H9 (cell line): ENCODE measurements at regions not wholly inside any gene's neighbourhood (a gene's known extent, or its start where the extent isn't known, plus 50 kb on each side); places are given as distances from the start of the nearest gene placed in this dataset.

ENCODE experiments used
- DNase-seq: peaks from one replicate; pipeline ENCODE4 v3.0.0-alpha.2; 2017
- H2AFZ ChIP-seq: one replicate; pipeline ENCODE4 v1.6.1; 2013; ENCODE audit warnings: mild to moderate bottlenecking, low read length, control low read depth, moderate library complexity
- H2AK5ac ChIP-seq: 2 replicates; pipeline ENCODE4 v1.6.1; 2013; ENCODE audit warnings: low read length, control low read depth, mixed read lengths; ENCODE audit not compliant: insufficient read length
- H2BK120ac ChIP-seq: one replicate; pipeline ENCODE4 v1.6.1; 2013; ENCODE audit warnings: low read depth, mild to moderate bottlenecking, low read length, control low read depth, inconsistent platforms; ENCODE audit not compliant: poor library complexity, severe bottlenecking
- H2BK12ac ChIP-seq: 2 replicates; pipeline ENCODE4 v1.6.1; 2013; ENCODE audit warnings: low read length, control low read depth, mixed read lengths, low read depth; ENCODE audit not compliant: insufficient read length
- H2BK15ac ChIP-seq: 2 replicates; pipeline ENCODE4 v1.6.1; 2013; ENCODE audit warnings: low read depth, low read length, control low read depth
- H2BK20ac ChIP-seq: one replicate; pipeline ENCODE4 v1.6.1; 2013; ENCODE audit warnings: low read depth, mild to moderate bottlenecking, low read length, control low read depth, inconsistent platforms; ENCODE audit not compliant: poor library complexity, severe bottlenecking
- H2BK5ac ChIP-seq: 2 replicates; pipeline ENCODE4 v1.6.1; 2013; ENCODE audit warnings: low read length, control low read depth, mixed read lengths; ENCODE audit not compliant: insufficient read length
- H3K14ac ChIP-seq: 2 replicates; pipeline ENCODE4 v1.6.1; 2013; ENCODE audit warnings: low read length, control low read depth; ENCODE audit not compliant: insufficient read depth
- H3K18ac ChIP-seq: 2 replicates; pipeline ENCODE4 v1.6.1; 2013; ENCODE audit warnings: low read depth, mild to moderate bottlenecking, mixed read lengths, low read length, control low read depth; ENCODE audit not compliant: insufficient read length
- H3K23ac ChIP-seq: 2 replicates; pipeline ENCODE4 v1.6.1; 2013; ENCODE audit warnings: low read length, control low read depth, mixed read lengths, low read depth; ENCODE audit not compliant: insufficient read length
- H3K23me2 ChIP-seq: 2 replicates; pipeline ENCODE4 v1.6.1; 2013; ENCODE audit warnings: low read depth, mild to moderate bottlenecking, mixed read lengths, low read length, control low read depth; ENCODE audit not compliant: insufficient read length, poor library complexity, severe bottlenecking
- H3K27ac ChIP-seq: 2 replicates; pipeline ENCODE4 v1.5.1; 2013; ENCODE audit warnings: low read length, control low read depth, mixed read lengths, low read depth; ENCODE audit not compliant: insufficient read length
- H3K27me3 ChIP-seq: 2 replicates; pipeline ENCODE4 v1.6.1; 2013; ENCODE audit warnings: low read length, control low read depth, inconsistent platforms; ENCODE audit not compliant: insufficient read depth
- H3K4ac ChIP-seq: 2 replicates; pipeline ENCODE4 v1.6.1; 2013; ENCODE audit warnings: low read depth, mild to moderate bottlenecking, control low read depth, inconsistent platforms, low read length, moderate library complexity
- H3K4me1 ChIP-seq: 2 replicates; pipeline ENCODE4 v1.6.1; 2013; ENCODE audit warnings: low read length, control low read depth, inconsistent platforms; ENCODE audit not compliant: insufficient read depth
- H3K4me2 ChIP-seq: 2 replicates; pipeline ENCODE4 v1.6.1; 2013; ENCODE audit warnings: low read length, control low read depth, mixed read lengths; ENCODE audit not compliant: insufficient read length, insufficient read depth
- H3K56ac ChIP-seq: 2 replicates; pipeline ENCODE4 v1.6.1; 2013; ENCODE audit warnings: low read depth, mild to moderate bottlenecking, mixed read lengths, low read length, control low read depth; ENCODE audit not compliant: insufficient read length
- H3K79me1 ChIP-seq: 2 replicates; pipeline ENCODE4 v1.6.1; 2013; ENCODE audit warnings: low read depth, mild to moderate bottlenecking, moderate library complexity, low read length, control low read depth, inconsistent platforms; ENCODE audit not compliant: insufficient read depth, poor library complexity, severe bottlenecking
- H3K79me2 ChIP-seq: 2 replicates; pipeline ENCODE4 v1.6.1; 2013; ENCODE audit warnings: low read length, control low read depth, inconsistent platforms; ENCODE audit not compliant: insufficient read depth
- H3K9ac ChIP-seq: 2 replicates; pipeline ENCODE4 v1.6.1; 2013; ENCODE audit warnings: low read length, control low read depth, mixed read lengths; ENCODE audit not compliant: insufficient read length; ENCODE audit errors: extremely low read depth
- H3K9me3 ChIP-seq: one replicate; pipeline ENCODE4 v1.6.1; 2013; ENCODE audit warnings: low read depth, low read length, inconsistent platforms; ENCODE audit not compliant: control insufficient read depth
- H3T11ph ChIP-seq: one replicate; pipeline ENCODE4 v1.6.1; 2013; ENCODE audit warnings: mild to moderate bottlenecking, low read length, control low read depth, inconsistent platforms
- H4K20me1 ChIP-seq: one replicate; pipeline ENCODE4 v1.6.1; 2013; ENCODE audit not compliant: control insufficient read depth, insufficient read length, insufficient read depth
- H4K5ac ChIP-seq: 2 replicates; pipeline ENCODE4 v1.6.1; 2013; ENCODE audit warnings: low read depth, mild to moderate bottlenecking, mixed read lengths, low read length, control low read depth; ENCODE audit not compliant: insufficient read length
- H4K8ac ChIP-seq: replicated peaks from 2 replicates; pipeline ENCODE4 v1.6.1; 2013; ENCODE audit warnings: low read length, control low read depth, mixed read lengths, low read depth; ENCODE audit not compliant: insufficient read length
- H4K91ac ChIP-seq: 2 replicates; pipeline ENCODE4 v1.6.1; 2013; ENCODE audit warnings: low read depth, mild to moderate bottlenecking, moderate library complexity, mixed read lengths, low read length, control low read depth; ENCODE audit not compliant: insufficient read length
- H3K27ac Mint-ChIP-seq, 3 experiments: 2 replicates in 2 of 3; 3 replicates in 1 of 3; pipeline ENCODE4 v1.8.0; 2020 to 2021; ENCODE audit warnings: mixed read lengths in 3 of 3, mild to moderate bottlenecking in 1 of 3, moderate library complexity in 1 of 3
- H3K27me3 Mint-ChIP-seq: 2 replicates; pipeline ENCODE4 v1.8.0; 2021; ENCODE audit warnings: low read depth, mild to moderate bottlenecking, moderate library complexity, mixed read lengths
- H3K36me3 Mint-ChIP-seq, 3 experiments: 2 replicates in 2 of 3; 3 replicates in 1 of 3; pipeline ENCODE4 v1.8.0; 2020 to 2021; ENCODE audit warnings: low read depth in 3 of 3, mixed read lengths in 3 of 3; ENCODE audit not compliant: insufficient read depth in 1 of 3
- H3K4me1 Mint-ChIP-seq, 2 experiments: 2 replicates each; pipeline ENCODE4 v1.8.0; 2020; ENCODE audit warnings: mixed read lengths in 2 of 2
- H3K4me3 Mint-ChIP-seq, 2 experiments: 2 replicates in 1 of 2; 3 replicates in 1 of 2; pipeline ENCODE4 v1.8.0; 2020 to 2021; ENCODE audit warnings: mild to moderate bottlenecking in 2 of 2, mixed read lengths in 2 of 2, moderate library complexity in 1 of 2
- H3K9me3 Mint-ChIP-seq, 2 experiments: 2 replicates in 1 of 2; 3 replicates in 1 of 2; pipeline ENCODE4 v1.8.0; 2020; ENCODE audit warnings: mild to moderate bottlenecking in 2 of 2, mixed read lengths in 2 of 2, moderate library complexity in 1 of 2
- CTCF ChIP-seq: fragments of 200-600 bp; sonication (generic); conservative IDR thresholded peaks from 3 replicates; pipeline ENCODE4 v1.8.0; 2021; ENCODE audit warnings: antibody characterized with exemption, mild to moderate bottlenecking
- WGBS: extraction: QIAGEN DNeasy Blood & Tissue Kit; methylation state at CpG from one replicate; pipeline ENCODE4 v1.1.7; 2013; ENCODE audit warnings: missing lambda C conversion rate, low lambda C conversion rate, mixed read lengths; ENCODE audit not compliant: insufficient read length; ENCODE audit errors: extremely low coverage; 5-methylcytosine and 5-hydroxymethylcytosine counted together

- H3K4me1 ChIP-seq: peaks cover 5% of the 10 kb centered on the region; the same call in 1 of the 2 replicates
- no CpG with 5 or more reads among the region's 12 CpGs for WGBS
- no peaks in the 10 kb centered on the region; the same call in 1 of the 2 replicates for H3K27me3 ChIP-seq
- H2BK12ac ChIP-seq: no peak overlapping the region
- H3K9me3 ChIP-seq: no peaks in the 10 kb centered on the region
- H4K8ac ChIP-seq: no peak overlapping the region
- no peaks in the 10 kb centered on the region for H4K20me1 ChIP-seq
- no peaks in the 10 kb centered on the region for H3K36me3 Mint-ChIP-seq
- no peaks in the 10 kb centered on the region for H3K9me3 Mint-ChIP-seq
- H3K27me3 Mint-ChIP-seq: peaks cover 69% of the 10 kb centered on the region
- H4K5ac ChIP-seq: no peak overlapping the region
- no peak overlapping the region for H2BK120ac ChIP-seq
- H3K4me3 Mint-ChIP-seq: no peak overlapping the region
- H2BK15ac ChIP-seq: no peak overlapping the region
- H3K14ac ChIP-seq: no peak overlapping the region
- H2BK20ac ChIP-seq: no peak overlapping the region
- H2AK5ac ChIP-seq: no peak overlapping the region
- no peak overlapping the region for H3T11ph ChIP-seq
- H2BK5ac ChIP-seq: no peak overlapping the region
- no peak overlapping the region for H3K27ac Mint-ChIP-seq
- no peak overlapping the region for H4K91ac ChIP-seq
- TF ChIP-seq CTCF: no peak
- H3K4me1 Mint-ChIP-seq: peaks cover 37 to 43% of the 10 kb centered on the region in 2 experiments
- H3K9ac ChIP-seq: no peak overlapping the region
- DNase-seq: no peak
- no peak overlapping the region for H3K23ac ChIP-seq
- H3K56ac ChIP-seq: no peak overlapping the region
- H3K79me2 ChIP-seq: no peaks in the 10 kb centered on the region
- no peak overlapping the region for H3K4ac ChIP-seq
- no peaks in the 10 kb centered on the region for H3K23me2 ChIP-seq
- no peak overlapping the region for H3K4me2 ChIP-seq
- no peaks in the 10 kb centered on the region for H3K79me1 ChIP-seq
- no peak overlapping the region for H2AFZ ChIP-seq
- H3K18ac ChIP-seq: no peak overlapping the region
- H3K27ac ChIP-seq: no peak overlapping the region
Measured at GRCh38 chr13:91216928-91217700, 130.4 kb upstream of the MIR17HG start.
